ENCODE measurements at regions not wholly inside any gene's neighbourhood (a gene's known extent, or its start where the extent isn't known, plus 50 kb on each side); places are given as distances from the start of the nearest gene placed in this dataset.

DNA sequence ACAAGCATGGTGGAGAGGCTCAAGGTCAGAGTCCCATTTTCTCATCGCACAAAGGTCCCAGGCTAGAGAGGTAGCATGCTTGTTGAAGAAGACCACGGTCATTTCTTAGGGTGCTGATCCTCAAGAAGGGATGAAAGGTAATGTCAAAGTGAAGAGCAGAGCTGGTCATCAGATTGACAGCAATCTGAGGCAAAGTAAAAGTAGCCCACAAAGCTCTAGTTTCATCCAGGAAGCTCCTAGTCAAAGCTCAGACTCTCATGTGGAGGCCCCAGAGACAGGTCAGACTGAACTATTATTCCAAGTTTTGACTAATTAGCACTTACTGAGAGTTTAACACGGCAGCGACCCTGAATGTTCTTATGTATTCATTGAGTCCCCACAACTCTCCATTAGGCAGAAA lies 270.6 kb downstream of the RPS29 start:
- no peak overlapping the region for H3K4me3 ChIP-seq (ENCODE audit: low read length)
- H3K36me3 ChIP-seq (ENCODE audit: low read depth, low read length) = no peaks in the 10 kb centered on the region
- no peak overlapping the region for H3K27ac ChIP-seq (ENCODE audit: low read length)
- H3K79me2 ChIP-seq (ENCODE audit: low read length) = no peaks in the 10 kb centered on the region
- H3K4me2 ChIP-seq (ENCODE audit: low read length) = no peak overlapping the region
- no peaks in the 10 kb centered on the region for H4K20me1 ChIP-seq (ENCODE audit: low read length)
- DNase-seq = no peak
- H3K27me3 ChIP-seq (ENCODE audit: low read length) = peaks cover 54% of the 10 kb centered on the region
- H3F3A ChIP-seq (ENCODE audit: low read length, unreplicated experiment) = no peaks in the 10 kb centered on the region
- no peak for ATAC-seq
- H3K4me1 ChIP-seq (ENCODE audit: insufficient read depth, low read length) = no peaks in the 10 kb centered on the region
- no peak overlapping the region for H3K9ac ChIP-seq (ENCODE audit: low read length)
- no peak overlapping the region for H2AFZ ChIP-seq (ENCODE audit: low read length)
- no peaks in the 10 kb centered on the region for H3K9me2 ChIP-seq (replicated peaks; ENCODE audit: low read length)
- no peak for TF ChIP-seq EZH2phosphoT487 (IDR thresholded peaks at IDR 0.05; ENCODE audit: borderline replicate concordance, low read length)
- TF ChIP-seq CTCF (conservative IDR thresholded peaks at IDR 0.05; ENCODE audit: low read depth, low read length) = no peak
- TF ChIP-seq EZH2 (IDR thresholded peaks at IDR 0.05; ENCODE audit: low read length, unreplicated experiment) = no peak
- CTCF ChIA-PET = no interaction called here
- POLR2A ChIA-PET (ENCODE audit: unreplicated experiment) = no interaction called here
- no TSS peak for BruUV-seq (replicated peaks)
- H3K9me3 ChIP-seq (ENCODE audit: low read length) = no peaks in the 10 kb centered on the region
- intact Hi-C loops (cut with micrococcal nuclease) = no loop called here

DNA sequence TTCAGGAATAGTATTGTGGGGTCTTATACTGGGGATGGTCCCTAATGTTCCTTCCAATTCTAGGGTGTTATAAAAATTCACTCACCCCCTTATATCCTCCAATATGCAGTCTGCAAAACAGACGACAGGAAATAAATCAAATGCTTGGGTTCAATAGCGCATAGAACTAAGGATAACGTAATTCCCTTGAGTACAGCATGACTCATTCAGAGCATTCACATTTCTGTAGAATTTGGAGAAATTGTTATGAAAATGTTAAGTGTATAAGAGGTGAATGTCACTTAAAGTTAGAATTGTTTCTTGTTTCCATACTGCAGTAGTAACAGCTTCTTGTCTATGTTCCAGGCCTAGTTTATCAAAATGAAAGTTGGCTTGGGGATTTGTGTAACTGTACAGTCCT lies 271.4 kb downstream of the RPS29 start:
- intact Hi-C loops (cut with micrococcal nuclease) = no loop called here
- Histone ChIP-seq H3K36me3 (ENCODE audit: low read depth, low read length) (no peaks in the 10 kb centered on the region), H2AFZ (ENCODE audit: low read length) (no peak overlapping the region), H3K4me3 (ENCODE audit: low read length) (no peak overlapping the region), H3F3A (ENCODE audit: low read length, unreplicated experiment) (no peaks in the 10 kb centered on the region), H3K9me3 (ENCODE audit: low read length) (no peaks in the 10 kb centered on the region), H3K79me2 (ENCODE audit: low read length) (no peaks in the 10 kb centered on the region), H3K27ac (ENCODE audit: low read length) (no peak overlapping the region), H4K20me1 (ENCODE audit: low read length) (no peaks in the 10 kb centered on the region), H3K4me2 (ENCODE audit: low read length) (no peak overlapping the region), H3K4me1 (ENCODE audit: insufficient read depth, low read length) (no peaks in the 10 kb centered on the region), H3K27me3 (ENCODE audit: low read length) (peaks cover 54% of the 10 kb centered on the region), H3K9ac (ENCODE audit: low read length) (no peak overlapping the region), H3K9me2 (replicated peaks; ENCODE audit: low read length) (no peaks in the 10 kb centered on the region)
- TF ChIP-seq EZH2 (IDR thresholded peaks at IDR 0.05; ENCODE audit: low read length, unreplicated experiment) (no peak), CTCF (conservative IDR thresholded peaks at IDR 0.05; ENCODE audit: low read depth, low read length) (no peak), EZH2phosphoT487 (IDR thresholded peaks at IDR 0.05; ENCODE audit: borderline replicate concordance, low read length) (no peak)
- ChIA-PET CTCF (no interaction called here), POLR2A (ENCODE audit: unreplicated experiment) (no interaction called here)
- no TSS peak for BruUV-seq (replicated peaks)
- DNase-seq = no peak
- no peak for ATAC-seq

GRCh38 chr14:49313108-49313507 lies 273.1 kb downstream of the RPS29 start:
- Histone ChIP-seq H2AFZ (ENCODE audit: low read length) (no peak overlapping the region), H3K9me3 (ENCODE audit: low read length) (no peaks in the 10 kb centered on the region), H3K4me1 (ENCODE audit: insufficient read depth, low read length) (no peaks in the 10 kb centered on the region), H3K27ac (ENCODE audit: low read length) (no peak overlapping the region), H3K4me2 (ENCODE audit: low read length) (no peak overlapping the region), H4K20me1 (ENCODE audit: low read length) (no peaks in the 10 kb centered on the region), H3F3A (ENCODE audit: low read length, unreplicated experiment) (no peaks in the 10 kb centered on the region), H3K4me3 (ENCODE audit: low read length) (no peak overlapping the region), H3K9me2 (replicated peaks; ENCODE audit: low read length) (no peaks in the 10 kb centered on the region), H3K36me3 (ENCODE audit: low read depth, low read length) (no peaks in the 10 kb centered on the region), H3K9ac (ENCODE audit: low read length) (no peak overlapping the region), H3K27me3 (ENCODE audit: low read length) (peaks cover 64% of the 10 kb centered on the region), H3K79me2 (ENCODE audit: low read length) (no peaks in the 10 kb centered on the region)
- no peak for ATAC-seq
- no TSS peak for BruUV-seq (replicated peaks)
- DNase-seq = no peak
- CTCF ChIA-PET = no interaction called here
- POLR2A ChIA-PET (ENCODE audit: unreplicated experiment) = no interaction called here
- intact Hi-C loops (cut with micrococcal nuclease) = no loop called here
- TF ChIP-seq EZH2phosphoT487 (IDR thresholded peaks at IDR 0.05; ENCODE audit: borderline replicate concordance, low read length) (no peak), EZH2 (IDR thresholded peaks at IDR 0.05; ENCODE audit: low read length, unreplicated experiment) (no peak), CTCF (conservative IDR thresholded peaks at IDR 0.05; ENCODE audit: low read depth, low read length) (no peak)
